GM18909 (cell line): ENCODE measurements at regions not wholly inside any gene's neighbourhood (a gene's known extent, or its start where the extent isn't known, plus 50 kb on each side); places are given as distances from the start of the nearest gene placed in this dataset.
"Not testable (repeated sequence)": the region's sequence is repeated elsewhere in the genome, so short reads cannot be mapped to it uniquely, and the experiment has no call there.

Source experiments
- ATAC-seq: cut with Tn5 transposase; IDR thresholded peaks from one replicate; pipeline ENCODE4 v1.9.1; 2021; ENCODE audit warnings: mild to moderate bottlenecking; ENCODE audit not compliant: unreplicated experiment, poor library complexity

- no peak for ATAC-seq
Observed at GRCh38 chr6:106750142-106750918, 121.0 kb downstream of the QRSL1 start.

- ATAC-seq = no peak
Observed at GRCh38 chr6:106749609-106750008, 120.2 kb downstream of the QRSL1 start.

- no peak for ATAC-seq
Observed at GRCh38 chr6:106748547-106749207, 119.3 kb downstream of the QRSL1 start.

GRCh38 chr6:106747139-106747538 is 117.8 kb downstream of the QRSL1 start:
- no peak for ATAC-seq

- ATAC-seq = no peak
Observed at GRCh38 chr6:106746652-106747051, 117.3 kb downstream of the QRSL1 start.

GRCh38 chr6:106745824-106746582 is 116.6 kb downstream of the QRSL1 start:
- ATAC-seq = no peak

GRCh38 chr6:106745197-106745770 is 115.9 kb downstream of the QRSL1 start:
- no peak for ATAC-seq

GRCh38 chr6:106744781-106745180 is 115.4 kb downstream of the QRSL1 start:
- no peak for ATAC-seq

GRCh38 chr6:106744029-106744428 is 114.7 kb downstream of the QRSL1 start:
- ATAC-seq = not testable (repeated sequence)

GRCh38 chr6:106743612-106744011 is 114.2 kb downstream of the QRSL1 start:
- ATAC-seq = no peak

GRCh38 chr6:106740287-106740686 is 110.9 kb downstream of the QRSL1 start:
- ATAC-seq = no peak

GRCh38 chr6:106739387-106739786 is 110.0 kb downstream of the QRSL1 start:
- ATAC-seq = no peak

- no peak for ATAC-seq
Observed at GRCh38 chr6:106736502-106736901, 107.1 kb downstream of the QRSL1 start.

GRCh38 chr6:106735828-106736227 is 106.5 kb downstream of the QRSL1 start:
- no peak for ATAC-seq

- no peak for ATAC-seq
Observed at GRCh38 chr6:106735136-106735633, 105.8 kb downstream of the QRSL1 start.

- ATAC-seq = no peak
Observed at GRCh38 chr6:106733386-106733785, 104.0 kb downstream of the QRSL1 start.

GRCh38 chr6:106732376-106732940 is 103.1 kb downstream of the QRSL1 start:
- ATAC-seq = no peak

- ATAC-seq = no peak
Observed at GRCh38 chr6:106731843-106732160, 102.4 kb downstream of the QRSL1 start.

- ATAC-seq = no peak
Observed at GRCh38 chr6:106731144-106731842, 101.9 kb downstream of the QRSL1 start.

- ATAC-seq = no peak
Observed at GRCh38 chr6:106730718-106731117, 101.3 kb downstream of the QRSL1 start.
